Caco-2 (cell line): ENCODE measurements at regions not wholly inside any gene's neighbourhood (a gene's known extent, or its start where the extent isn't known, plus 50 kb on each side); places are given as distances from the start of the nearest gene placed in this dataset.

Experiments used
- BruUV-seq: library from RNA; stranded (reverse); fragments of 400-500 nt; replicated peaks from 2 replicates; lab custom pipeline; 2021; lab: Mats Ljungman, UMichigan
- CTCF ChIA-PET: fragments of 300-600 bp; sonication (Branson Sonifier 250); formaldehyde crosslinking; loops from one replicate; lab custom pipeline; 2022; ENCODE audit warnings: antibody characterized with exemption; lab: Charles Lee
- POLR2A ChIA-PET: fragments of 300-600 bp; sonication (Branson Sonifier 250); formaldehyde crosslinking; loops from one replicate; lab custom pipeline; 2022; ENCODE audit warnings: antibody characterized with exemption; lab: Charles Lee
- DNase-seq, 2 experiments: peaks; one replicate each; pipeline versions ENCODE4 v3.0.0 to v3.0.0-alpha.2; 2020 to 2022
- H3K27me3 ChIP-seq: replicated peaks from 2 replicates; pipeline ENCODE4 v1.6.0; 2011; ENCODE audit warnings: low read length; ENCODE audit not compliant: control insufficient read depth, insufficient read depth
- H3K36me3 ChIP-seq: 2 replicates; pipeline ENCODE4 v1.5.1; 2011; ENCODE audit warnings: low read length; ENCODE audit not compliant: control insufficient read depth, insufficient read depth
- H3K4me1 ChIP-seq: fragments of 250-450 bp; sonication (Bioruptor Pico); 2 replicates; pipeline ENCODE4 v1.5.1; 2020; ENCODE audit warnings: mild to moderate bottlenecking
- H3K4me3 ChIP-seq: 2 replicates; pipeline ENCODE4 v1.5.1; 2011; ENCODE audit warnings: low read depth, mild to moderate bottlenecking, control low read depth, low read length
- H3K9me3 ChIP-seq: fragments of 250-450 bp; sonication (Bioruptor Pico); 2 replicates; pipeline ENCODE4 v1.5.1; 2020; ENCODE audit warnings: mild to moderate bottlenecking, moderate library complexity
- H3K27ac Mint-ChIP-seq: one replicate; pipeline ENCODE4 v1.8.0; 2022; ENCODE audit warnings: mixed read lengths; ENCODE audit not compliant: unreplicated experiment
- H3K27me3 Mint-ChIP-seq: one replicate; pipeline ENCODE4 v1.8.0; 2022; ENCODE audit warnings: mixed read lengths; ENCODE audit not compliant: insufficient read depth, unreplicated experiment
- H3K36me3 Mint-ChIP-seq: one replicate; pipeline ENCODE4 v1.8.0; 2022; ENCODE audit warnings: mild to moderate bottlenecking, mixed read lengths; ENCODE audit not compliant: insufficient read depth, unreplicated experiment
- H3K4me1 Mint-ChIP-seq: one replicate; pipeline ENCODE4 v1.8.0; 2022; ENCODE audit warnings: low read depth, mixed read lengths; ENCODE audit not compliant: unreplicated experiment
- H3K4me3 Mint-ChIP-seq: one replicate; pipeline ENCODE4 v1.8.0; 2022; ENCODE audit warnings: mild to moderate bottlenecking, moderate library complexity, mixed read lengths; ENCODE audit not compliant: unreplicated experiment
- H3K9me3 Mint-ChIP-seq: one replicate; pipeline ENCODE4 v1.8.0; 2022; ENCODE audit warnings: mixed read lengths; ENCODE audit not compliant: unreplicated experiment
- intact Hi-C: fragments of 100-400 bp; cut with micrococcal nuclease; formaldehyde crosslinking; loops from one replicate; pipeline ENCODE4 v1.10.0; 2022; ENCODE audit not compliant: unreplicated experiment
- TF ChIP-seq, protein P1 (sequence below), 2 experiments: fragments of 200-600 bp in 1 of 2; IDR thresholded peaks; 1 replicate in 1 of 2; 2 replicates in 1 of 2; pipeline versions ENCODE4 v1.5.1 to v1.8.0; 2011 to 2022; ENCODE audit warnings: antibody characterized with exemption in 1 of 2, control low read depth in 1 of 2, inconsistent platforms in 1 of 2, low read depth in 1 of 2, low read length in 1 of 2, mild to moderate bottlenecking in 1 of 2, moderate library complexity in 1 of 2; ENCODE audit not compliant: insufficient read depth in 1 of 2, severe bottlenecking in 1 of 2, unreplicated experiment in 1 of 2

DNA sequence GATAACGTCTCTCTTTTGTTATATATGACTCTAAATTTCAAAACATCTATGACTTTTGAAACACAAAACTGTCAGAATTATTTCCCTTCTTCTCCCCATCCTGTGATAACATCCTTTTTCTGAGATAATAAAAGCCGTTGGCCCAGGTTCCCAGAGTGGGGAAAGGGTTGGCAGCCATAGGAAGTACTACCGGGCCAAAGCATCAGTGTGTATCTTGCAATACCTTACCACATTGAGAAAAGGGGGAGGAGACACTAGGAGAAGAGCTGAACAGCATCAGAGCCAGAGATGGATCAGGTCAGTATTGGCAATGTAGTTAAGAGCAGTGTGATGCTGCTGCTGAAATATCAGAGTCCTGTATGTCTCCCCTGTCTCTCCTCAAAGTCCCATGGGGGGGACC is 210.0 kb upstream of the PROK2 start:
- POLR2A ChIA-PET = no interaction called here
- CTCF ChIA-PET = no interaction called here

DNA sequence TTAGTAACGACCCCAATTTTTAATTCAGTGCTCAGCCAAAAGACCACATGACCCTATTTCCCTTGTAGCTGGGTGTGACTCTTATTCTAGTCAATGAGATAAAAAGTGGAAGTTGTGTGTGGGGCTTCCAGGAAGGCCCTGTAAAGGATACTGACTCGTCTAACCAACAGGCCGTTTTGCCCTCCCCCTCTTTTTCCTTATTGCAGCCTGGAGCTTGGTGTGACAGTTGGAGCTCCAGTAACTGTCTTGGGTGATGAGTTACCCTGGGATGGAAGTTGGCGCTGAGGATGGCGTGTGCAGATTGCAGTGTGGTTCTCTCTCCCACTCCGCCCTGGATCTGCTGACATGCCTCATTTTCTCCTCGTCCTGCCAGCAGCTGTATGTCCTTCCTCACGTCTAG is 209.3 kb upstream of the PROK2 start:
- Histone ChIP-seq H3K4me3 (no peak overlapping the region), H3K36me3 (no peaks in the 10 kb centered on the region), H3K4me1 (no peaks in the 10 kb centered on the region), H3K27me3 (no peaks in the 10 kb centered on the region), H3K9me3 (no peaks in the 10 kb centered on the region)
- H3K36me3 Mint-ChIP-seq = no peaks in the 10 kb centered on the region
- peaks cover 22% of the 10 kb centered on the region for H3K9me3 Mint-ChIP-seq
- peaks cover 10% of the 10 kb centered on the region for H3K27me3 Mint-ChIP-seq
- POLR2A ChIA-PET = no interaction called here
- no peak overlapping the region for H3K27ac Mint-ChIP-seq
- no TSS peak for BruUV-seq
- H3K4me3 Mint-ChIP-seq = no peak overlapping the region
- CTCF ChIA-PET = interaction anchor here (0.7 kb wide), 1 partner anchor 38 kb away, joined by 3 read pairs; no protein-coding TSS in a partner anchor
- intact Hi-C loops = no loop called here
- TF ChIP-seq, protein P1, sequence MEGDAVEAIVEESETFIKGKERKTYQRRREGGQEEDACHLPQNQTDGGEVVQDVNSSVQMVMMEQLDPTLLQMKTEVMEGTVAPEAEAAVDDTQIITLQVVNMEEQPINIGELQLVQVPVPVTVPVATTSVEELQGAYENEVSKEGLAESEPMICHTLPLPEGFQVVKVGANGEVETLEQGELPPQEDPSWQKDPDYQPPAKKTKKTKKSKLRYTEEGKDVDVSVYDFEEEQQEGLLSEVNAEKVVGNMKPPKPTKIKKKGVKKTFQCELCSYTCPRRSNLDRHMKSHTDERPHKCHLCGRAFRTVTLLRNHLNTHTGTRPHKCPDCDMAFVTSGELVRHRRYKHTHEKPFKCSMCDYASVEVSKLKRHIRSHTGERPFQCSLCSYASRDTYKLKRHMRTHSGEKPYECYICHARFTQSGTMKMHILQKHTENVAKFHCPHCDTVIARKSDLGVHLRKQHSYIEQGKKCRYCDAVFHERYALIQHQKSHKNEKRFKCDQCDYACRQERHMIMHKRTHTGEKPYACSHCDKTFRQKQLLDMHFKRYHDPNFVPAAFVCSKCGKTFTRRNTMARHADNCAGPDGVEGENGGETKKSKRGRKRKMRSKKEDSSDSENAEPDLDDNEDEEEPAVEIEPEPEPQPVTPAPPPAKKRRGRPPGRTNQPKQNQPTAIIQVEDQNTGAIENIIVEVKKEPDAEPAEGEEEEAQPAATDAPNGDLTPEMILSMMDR (IDR thresholded peaks at IDR 0.05; ENCODE audit: insufficient read depth in 1 of 2, low read depth in 1 of 2, low read length in 1 of 2, severe bottlenecking in 1 of 2, unreplicated experiment in 1 of 2) = no peak
- H3K4me1 Mint-ChIP-seq = no peaks in the 10 kb centered on the region
- DNase-seq = no peak

More for the DNA sequence above, 210.0 kb upstream of the PROK2 start:
- intact Hi-C loops = no loop called here
- no peak overlapping the region for H3K4me3 Mint-ChIP-seq
- H3K9me3 ChIP-seq = no peaks in the 10 kb centered on the region
- no peak overlapping the region for H3K4me3 ChIP-seq
- no peak for DNase-seq
- no peaks in the 10 kb centered on the region for H3K4me1 Mint-ChIP-seq
- no peaks in the 10 kb centered on the region for H3K36me3 Mint-ChIP-seq
- H3K9me3 Mint-ChIP-seq = peaks cover 22% of the 10 kb centered on the region
- no peak overlapping the region for H3K27ac Mint-ChIP-seq
- no peaks in the 10 kb centered on the region for H3K36me3 ChIP-seq
- BruUV-seq = no TSS peak
- H3K4me1 ChIP-seq = no peaks in the 10 kb centered on the region
- no peaks in the 10 kb centered on the region for H3K27me3 ChIP-seq
- TF ChIP-seq, protein P1 (IDR thresholded peaks at IDR 0.05; ENCODE audit: insufficient read depth in 1 of 2, low read depth in 1 of 2, low read length in 1 of 2, severe bottlenecking in 1 of 2, unreplicated experiment in 1 of 2) = no peak
- peaks cover 10% of the 10 kb centered on the region for H3K27me3 Mint-ChIP-seq

- intact Hi-C loops = no loop called here
- H3K4me1 Mint-ChIP-seq = no peaks in the 10 kb centered on the region
- no TSS peak for BruUV-seq
- H3K27me3 Mint-ChIP-seq = peaks cover 3% of the 10 kb centered on the region
- H3K9me3 Mint-ChIP-seq = peaks cover 22% of the 10 kb centered on the region
- CTCF ChIA-PET = no interaction called here
- H3K4me3 ChIP-seq = no peak overlapping the region
- no peaks in the 10 kb centered on the region for H3K36me3 Mint-ChIP-seq
- no peaks in the 10 kb centered on the region for H3K4me1 ChIP-seq
- H3K4me3 Mint-ChIP-seq = no peak overlapping the region
- no peaks in the 10 kb centered on the region for H3K36me3 ChIP-seq
- TF ChIP-seq, protein P1 (IDR thresholded peaks at IDR 0.05; ENCODE audit: insufficient read depth in 1 of 2, low read depth in 1 of 2, low read length in 1 of 2, severe bottlenecking in 1 of 2, unreplicated experiment in 1 of 2) = no peak
- no peak overlapping the region for H3K27ac Mint-ChIP-seq
- no peak for DNase-seq
- POLR2A ChIA-PET = no interaction called here
- H3K27me3 ChIP-seq = no peaks in the 10 kb centered on the region
- no peaks in the 10 kb centered on the region for H3K9me3 ChIP-seq
These were observed 206.7 kb upstream of the PROK2 start for GRCh38 chr3:71991681-71992080.
